HFF-Myc (cell line): ENCODE measurements at regions not wholly inside any gene's neighbourhood (a gene's known extent, or its start where the extent isn't known, plus 50 kb on each side); places are given as distances from the start of the nearest gene placed in this dataset.

Experiments used
- DNase-seq: peaks from one replicate; pipeline ENCODE4 v3.0.0-alpha.2; 2011; ENCODE audit warnings: low read depth; ENCODE audit errors: extremely low read depth
- H3K4me3 ChIP-seq: replicated peaks from 2 replicates; pipeline ENCODE4 v1.5.1; 2011; ENCODE audit warnings: low read depth, mild to moderate bottlenecking, control low read depth, low read length
- TF ChIP-seq, protein P1 (sequence below): IDR thresholded peaks from 2 replicates; pipeline ENCODE4 v1.5.1; 2012; ENCODE audit warnings: mild to moderate bottlenecking, low read depth, low read length, control low read depth; ENCODE audit errors: missing control alignments

DNA sequence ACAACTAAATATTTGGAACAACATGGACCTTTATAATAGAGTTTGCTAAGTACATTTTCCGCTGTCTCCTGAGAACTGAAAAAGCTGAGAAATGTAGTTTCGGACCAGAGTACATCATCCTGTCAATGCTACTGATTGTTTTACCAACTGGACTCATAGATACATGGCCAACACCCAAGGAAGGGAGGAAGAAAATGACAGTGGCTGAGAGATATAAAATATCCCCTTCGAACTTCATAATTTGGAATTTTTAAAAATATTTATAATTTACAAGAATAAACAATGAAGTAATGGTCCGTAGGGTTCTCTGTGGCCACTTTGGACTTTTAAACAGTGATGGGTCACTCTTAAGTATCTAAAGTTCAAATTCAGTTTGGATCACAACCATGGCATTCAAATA lies 1042.7 kb downstream of the MCTP2 start:
- TF ChIP-seq, protein P1, sequence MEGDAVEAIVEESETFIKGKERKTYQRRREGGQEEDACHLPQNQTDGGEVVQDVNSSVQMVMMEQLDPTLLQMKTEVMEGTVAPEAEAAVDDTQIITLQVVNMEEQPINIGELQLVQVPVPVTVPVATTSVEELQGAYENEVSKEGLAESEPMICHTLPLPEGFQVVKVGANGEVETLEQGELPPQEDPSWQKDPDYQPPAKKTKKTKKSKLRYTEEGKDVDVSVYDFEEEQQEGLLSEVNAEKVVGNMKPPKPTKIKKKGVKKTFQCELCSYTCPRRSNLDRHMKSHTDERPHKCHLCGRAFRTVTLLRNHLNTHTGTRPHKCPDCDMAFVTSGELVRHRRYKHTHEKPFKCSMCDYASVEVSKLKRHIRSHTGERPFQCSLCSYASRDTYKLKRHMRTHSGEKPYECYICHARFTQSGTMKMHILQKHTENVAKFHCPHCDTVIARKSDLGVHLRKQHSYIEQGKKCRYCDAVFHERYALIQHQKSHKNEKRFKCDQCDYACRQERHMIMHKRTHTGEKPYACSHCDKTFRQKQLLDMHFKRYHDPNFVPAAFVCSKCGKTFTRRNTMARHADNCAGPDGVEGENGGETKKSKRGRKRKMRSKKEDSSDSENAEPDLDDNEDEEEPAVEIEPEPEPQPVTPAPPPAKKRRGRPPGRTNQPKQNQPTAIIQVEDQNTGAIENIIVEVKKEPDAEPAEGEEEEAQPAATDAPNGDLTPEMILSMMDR: no peak
- no peak for DNase-seq
- H3K4me3 ChIP-seq: no peak overlapping the region

DNA sequence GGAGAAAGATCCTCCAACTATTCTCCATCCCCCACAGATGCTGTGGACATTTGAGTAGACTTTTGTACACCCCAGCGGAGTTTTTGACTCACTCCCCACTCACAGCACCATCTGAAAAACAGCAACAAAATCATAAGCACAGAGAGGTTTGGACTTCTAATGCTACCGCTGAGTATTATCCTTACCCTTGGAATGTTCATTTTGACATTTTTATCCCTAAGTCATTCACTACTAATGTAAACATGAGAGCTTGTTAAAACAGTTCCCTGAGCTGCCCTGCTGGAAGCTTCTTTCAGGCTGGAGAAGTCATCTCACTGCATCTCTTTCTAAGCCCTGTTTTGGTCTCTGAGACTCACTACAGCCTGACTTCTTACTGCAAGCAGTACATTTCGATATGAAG lies 1045.9 kb downstream of the MCTP2 start:
- no peak overlapping the region for H3K4me3 ChIP-seq
- peak; percentile 55 for DNase-seq
- TF ChIP-seq, protein P1: no peak

DNA sequence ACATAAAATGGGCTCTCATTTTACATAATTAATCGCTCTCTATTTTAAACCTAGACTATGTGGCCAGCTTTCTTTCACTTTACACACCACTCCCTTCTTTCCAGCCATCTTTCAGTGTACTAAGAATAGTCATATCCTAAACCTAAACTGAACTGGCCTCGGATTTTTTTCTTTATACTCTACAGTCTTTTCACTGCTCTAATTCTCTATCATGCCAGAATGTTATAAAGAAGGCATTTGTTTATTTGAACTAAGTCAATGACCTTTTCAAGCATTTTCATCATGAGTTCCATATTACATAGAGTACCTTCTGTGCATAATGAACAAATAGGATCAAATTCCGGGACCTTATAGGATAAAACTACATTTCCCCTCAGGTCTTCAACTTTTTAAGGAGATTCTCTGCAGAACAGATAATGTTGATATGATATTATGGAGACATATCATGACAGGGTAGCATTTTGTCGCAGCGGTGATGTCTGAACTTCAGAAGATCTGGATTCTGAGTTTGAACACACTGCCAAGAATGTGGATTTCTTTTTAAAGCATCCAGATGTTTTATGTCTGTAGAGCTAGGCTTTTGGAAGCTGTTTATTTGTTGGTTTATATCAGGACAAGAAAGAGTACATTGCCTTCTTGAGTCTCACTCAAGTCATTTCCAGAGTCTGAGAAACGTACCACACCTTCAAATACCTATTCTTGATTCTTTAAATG lies 1047.3 kb downstream of the MCTP2 start:
- no peak overlapping the region for H3K4me3 ChIP-seq
- TF ChIP-seq, protein P1: no peak
- DNase-seq: no peak

DNA sequence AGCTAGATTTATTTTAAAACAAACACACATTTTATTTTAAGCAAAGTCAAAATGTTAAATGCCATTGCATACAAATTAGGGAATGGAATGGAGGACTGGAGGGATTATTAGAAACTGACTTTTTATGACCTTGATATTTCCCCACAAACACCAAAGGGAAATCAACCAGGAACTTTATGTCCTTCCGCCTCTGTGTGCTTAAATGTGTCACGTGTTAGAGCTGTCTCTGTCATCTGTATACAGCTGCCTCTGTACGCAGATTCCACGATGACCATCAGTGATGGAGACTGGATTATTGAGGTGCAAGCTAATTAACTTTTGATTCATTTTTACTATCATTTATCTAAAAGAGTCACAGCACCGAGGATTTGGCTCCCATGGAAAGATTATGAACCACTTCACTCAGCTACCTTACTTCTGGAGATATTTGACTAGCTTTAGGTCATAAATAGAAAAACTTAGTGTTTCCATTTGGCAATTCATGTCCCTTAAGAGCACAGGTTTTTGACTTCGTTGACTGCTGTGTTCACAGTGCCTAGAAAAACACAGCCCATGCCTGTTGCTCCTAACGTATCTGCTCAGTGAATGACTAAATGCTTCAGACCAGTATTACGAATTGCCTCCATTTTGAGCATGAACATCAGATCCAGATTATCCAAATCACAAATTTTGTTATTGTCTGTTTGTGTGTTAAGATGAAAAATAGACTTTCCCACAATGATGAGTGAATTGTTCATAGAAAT lies 1048.1 kb downstream of the MCTP2 start:
- DNase-seq: no peak
- H3K4me3 ChIP-seq: no peak overlapping the region
- TF ChIP-seq, protein P1: no peak

DNA sequence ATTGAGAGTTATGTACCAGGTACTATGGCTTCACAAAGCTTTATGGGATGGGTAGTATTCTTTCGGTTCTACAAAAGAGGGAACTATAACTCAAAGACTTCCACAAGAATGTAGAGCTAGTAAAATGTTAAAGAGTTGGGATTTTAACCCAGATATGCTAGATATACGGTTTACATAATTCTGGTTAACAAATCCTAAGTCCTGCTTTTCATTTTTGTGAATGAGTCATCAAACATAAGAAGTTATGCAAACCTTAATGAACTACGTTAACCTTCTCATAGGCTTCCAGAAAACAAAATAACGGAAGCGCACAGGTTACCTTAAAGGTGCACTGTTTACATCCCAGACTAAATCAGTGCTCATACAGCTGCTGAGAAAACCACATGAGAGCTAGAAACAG lies 1049.3 kb downstream of the MCTP2 start:
- no peak for DNase-seq
- TF ChIP-seq, protein P1: no peak
- no peak overlapping the region for H3K4me3 ChIP-seq

DNA sequence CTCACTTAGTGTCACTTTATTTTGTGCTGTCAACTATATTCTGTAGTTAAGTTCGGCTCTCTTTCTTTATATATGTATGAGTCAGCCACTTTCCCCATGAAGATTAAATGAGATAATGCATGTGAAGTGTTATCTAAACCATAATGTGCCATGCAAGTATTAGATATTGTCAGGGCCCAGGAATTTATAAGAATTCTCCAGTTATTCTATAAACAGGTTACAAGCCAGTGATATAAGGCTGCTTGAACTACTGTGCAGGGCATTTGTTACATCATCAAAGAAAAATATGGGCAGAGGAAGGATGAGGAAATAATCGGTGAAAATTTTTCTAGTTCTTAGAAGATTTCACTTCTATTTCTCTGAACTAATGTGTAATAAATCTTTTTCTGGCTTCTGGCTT lies 1049.0 kb upstream of the NR2F2 start:
- DNase-seq: no peak
- TF ChIP-seq, protein P1: no peak
- H3K4me3 ChIP-seq: no peak overlapping the region

DNA sequence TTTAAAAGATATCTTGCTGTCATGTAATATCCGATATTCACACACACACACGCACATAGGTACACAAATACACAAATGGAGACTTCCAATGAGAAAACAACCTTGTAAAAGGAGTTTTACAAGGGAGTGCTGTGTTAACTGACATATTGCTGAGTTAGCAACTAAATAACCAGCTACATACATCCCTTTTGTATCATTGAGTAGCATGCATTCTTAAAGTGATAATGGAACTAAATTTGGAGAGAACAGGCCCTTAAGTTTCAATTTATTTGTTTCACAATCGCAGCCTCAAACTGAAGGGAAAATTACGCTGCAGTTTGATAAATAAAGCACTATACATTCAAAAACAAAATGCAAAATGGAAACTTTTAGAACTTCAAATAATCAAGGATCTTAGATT lies 1046.0 kb upstream of the NR2F2 start:
- H3K4me3 ChIP-seq: no peak overlapping the region
- TF ChIP-seq, protein P1: no peak
- DNase-seq: no peak
